ENCODE measurements at regions not wholly inside any gene's neighbourhood (a gene's known extent, or its start where the extent isn't known, plus 50 kb on each side); places are given as distances from the start of the nearest gene placed in this dataset.
"Not testable (repeated sequence)": the region's sequence is repeated elsewhere in the genome, so short reads cannot be mapped to it uniquely, and the experiment has no call there.

- DNase-seq (ENCODE audit: low read depth), result no peak
These were observed 90.1 kb upstream of the NEDD4L start for GRCh38 chr18:57953883-57954282.

- DNase-seq (ENCODE audit: low read depth), result no peak
These were observed 91.8 kb upstream of the NEDD4L start for GRCh38 chr18:57951999-57952774.

DNA sequence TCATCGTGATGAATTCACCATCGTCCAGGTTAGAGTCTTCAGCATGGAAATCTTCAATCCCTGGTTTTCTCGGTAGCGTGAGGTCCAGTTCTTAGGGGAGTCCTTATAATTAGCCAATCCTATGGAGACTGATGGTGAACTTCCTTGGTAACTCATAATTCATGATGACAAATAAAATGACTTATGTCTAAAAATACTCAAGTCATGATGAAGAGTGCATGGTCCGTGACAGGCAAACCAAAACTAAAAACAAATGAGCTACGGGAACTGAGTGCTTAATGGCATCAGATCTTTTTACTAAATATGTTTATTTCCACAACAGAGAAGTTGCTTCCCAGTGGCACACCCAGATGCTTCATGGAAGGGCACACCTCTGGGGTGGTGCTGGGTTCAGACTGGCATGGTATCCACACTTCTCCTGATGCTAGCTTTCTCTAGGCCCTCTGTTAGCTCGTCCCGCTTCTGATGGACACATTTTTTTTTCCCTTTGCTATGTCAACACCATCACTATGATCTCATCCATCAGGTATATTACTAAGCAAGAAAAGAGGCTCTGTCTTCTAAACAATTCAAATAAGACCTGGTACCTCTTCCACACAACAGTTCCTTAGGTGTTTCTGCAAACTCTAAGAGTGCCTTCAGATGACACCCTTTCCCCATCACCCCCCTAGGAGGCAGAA lies 92.8 kb upstream of the NEDD4L start:
- DNase-seq (ENCODE audit: low read depth), result no peak

DNA sequence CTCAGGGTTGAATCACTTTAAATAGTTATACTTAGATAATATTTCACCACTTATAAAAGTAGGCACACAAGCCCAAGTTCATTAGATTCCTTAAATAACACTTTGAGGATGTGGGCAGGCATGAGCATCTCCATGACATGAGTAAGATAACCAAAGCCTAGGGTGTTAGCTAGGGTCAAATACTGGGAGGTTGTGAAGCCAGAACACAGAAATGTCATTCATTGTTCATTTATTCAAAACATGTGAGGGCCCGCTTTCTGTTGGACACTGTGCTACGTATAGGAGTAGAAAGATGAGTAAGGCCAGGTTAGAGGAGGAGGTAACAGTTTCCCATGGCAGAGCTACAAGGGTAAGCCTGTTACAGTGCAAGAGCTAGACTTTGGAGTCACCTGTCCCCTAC lies 93.5 kb upstream of the NEDD4L start:
- no peak for DNase-seq (ENCODE audit: low read depth)

GRCh38 chr18:57949335-57949734 lies 94.7 kb upstream of the NEDD4L start:
- DNase-seq (ENCODE audit: low read depth), result not testable (repeated sequence)

GRCh38 chr18:57947117-57947516 lies 96.9 kb upstream of the NEDD4L start:
- DNase-seq (ENCODE audit: low read depth), result no peak

DNA sequence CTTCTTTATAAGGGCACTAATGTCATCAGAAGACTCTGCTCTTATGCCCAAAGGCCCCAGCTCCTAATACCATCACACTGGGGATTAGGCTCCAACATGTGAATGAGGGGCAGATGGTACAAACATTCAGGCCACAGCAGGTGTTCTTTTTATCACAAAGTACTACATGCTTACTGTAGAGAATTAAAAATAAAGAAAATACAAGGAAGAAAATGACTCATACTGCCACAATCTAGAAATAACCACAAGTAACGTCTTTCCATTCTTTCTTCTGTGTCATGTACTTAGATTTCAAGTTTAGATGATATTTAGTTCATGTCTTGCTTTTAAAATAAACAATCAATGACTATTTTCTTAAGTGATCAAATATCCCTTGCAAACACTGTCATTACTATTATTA lies 100.3 kb upstream of the NEDD4L start:
- DNase-seq (ENCODE audit: low read depth), result no peak

DNA sequence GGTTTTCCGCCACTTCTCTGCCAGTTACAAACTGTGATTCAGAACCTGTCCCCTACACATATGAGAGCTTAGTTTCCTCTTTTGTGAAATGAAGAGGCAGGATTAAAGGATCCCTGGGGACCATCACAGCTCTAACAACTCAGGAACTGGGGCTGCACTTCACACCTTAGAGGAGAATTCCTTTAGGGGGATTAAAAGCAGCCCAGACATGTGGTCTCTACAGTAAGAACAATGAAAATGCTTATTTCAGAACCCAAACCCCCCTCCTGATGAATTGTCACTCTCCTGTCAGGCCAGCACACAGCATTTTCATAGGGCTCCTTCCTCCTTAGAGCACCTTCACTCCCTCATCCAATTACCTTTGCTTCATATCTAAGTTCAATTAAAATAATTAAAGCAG lies 101.5 kb upstream of the NEDD4L start:
- no peak for DNase-seq (ENCODE audit: low read depth)

DNA sequence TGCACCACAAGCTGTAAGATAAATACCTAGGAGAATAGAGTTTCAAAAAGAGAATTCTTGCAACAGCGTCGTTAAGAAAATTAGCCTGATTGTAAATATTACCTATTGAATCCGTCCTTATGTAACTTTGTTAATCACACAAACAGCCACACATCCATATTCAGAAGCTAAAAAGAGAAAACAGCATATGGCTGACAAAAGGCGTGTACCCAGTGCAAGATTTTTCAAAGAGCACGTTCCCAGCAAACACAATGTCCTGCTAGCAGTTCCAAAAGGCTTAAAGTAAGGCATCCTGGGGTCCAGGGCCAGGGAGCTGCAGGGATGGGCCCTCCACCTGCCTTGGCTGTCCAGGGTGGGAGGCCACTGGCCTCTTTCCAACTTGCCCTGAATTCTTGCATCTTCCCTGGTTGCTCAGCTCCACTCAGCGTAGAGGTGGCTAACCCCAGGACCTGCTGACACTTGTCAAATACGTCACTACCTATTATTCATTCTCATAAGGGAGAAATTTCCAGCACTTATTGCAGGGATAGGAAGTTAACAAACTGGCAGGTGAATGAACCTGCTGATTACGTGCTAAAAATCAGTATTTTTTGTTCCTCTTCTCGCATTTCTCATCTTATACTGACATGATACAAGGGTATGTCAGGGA lies 102.1 kb upstream of the NEDD4L start:
- DNase-seq (ENCODE audit: low read depth), result no peak

- no peak for DNase-seq (ENCODE audit: low read depth)
These were observed 103.8 kb upstream of the NEDD4L start for GRCh38 chr18:57940166-57940660.

DNA sequence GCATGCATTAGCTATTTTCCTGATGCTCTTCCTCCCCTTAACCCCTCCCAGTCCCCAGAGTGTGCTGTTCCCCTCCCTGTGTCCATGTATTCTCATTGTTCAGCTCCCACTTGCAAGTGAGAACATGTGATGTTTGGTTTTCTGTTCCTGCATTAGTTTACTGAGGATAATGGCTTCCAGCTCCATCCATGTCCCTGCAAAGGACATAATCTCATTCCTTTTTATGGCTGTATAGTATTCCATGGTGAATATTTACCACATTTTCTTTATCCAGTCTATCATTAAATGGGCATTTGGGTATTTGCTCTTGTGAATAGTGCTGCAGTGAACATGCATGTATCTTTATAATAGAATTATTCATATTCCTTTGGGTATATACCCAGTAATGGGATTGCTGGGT lies 109.7 kb upstream of the NEDD4L start:
- DNase-seq (ENCODE audit: low read depth), result not testable (repeated sequence)

GRCh38 chr18:57931038-57931437 lies 113.0 kb upstream of the NEDD4L start:
- no peak for DNase-seq (ENCODE audit: low read depth)

- DNase-seq (ENCODE audit: low read depth), result no peak
These were observed 113.5 kb upstream of the NEDD4L start for GRCh38 chr18:57930476-57930875.

DNA sequence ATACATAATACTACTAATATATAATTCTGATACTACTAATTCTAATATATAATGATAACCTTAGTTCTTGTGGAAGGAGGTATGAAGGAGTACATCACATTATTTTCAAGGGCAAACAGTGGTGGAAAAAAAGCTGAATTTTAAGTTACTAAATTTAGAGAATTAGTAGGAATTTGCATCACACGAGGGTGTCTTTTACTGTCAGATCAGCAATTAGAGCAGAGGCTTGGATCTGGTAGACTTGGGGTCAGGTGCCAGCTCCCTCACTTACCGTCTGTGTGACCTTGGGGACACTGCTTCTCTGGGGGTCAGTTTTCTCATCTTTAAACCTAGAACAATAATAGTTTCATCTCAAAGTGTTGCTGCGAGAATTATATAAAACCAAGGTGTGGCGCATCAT lies 114.1 kb upstream of the NEDD4L start:
- no peak for DNase-seq (ENCODE audit: low read depth)

DNA sequence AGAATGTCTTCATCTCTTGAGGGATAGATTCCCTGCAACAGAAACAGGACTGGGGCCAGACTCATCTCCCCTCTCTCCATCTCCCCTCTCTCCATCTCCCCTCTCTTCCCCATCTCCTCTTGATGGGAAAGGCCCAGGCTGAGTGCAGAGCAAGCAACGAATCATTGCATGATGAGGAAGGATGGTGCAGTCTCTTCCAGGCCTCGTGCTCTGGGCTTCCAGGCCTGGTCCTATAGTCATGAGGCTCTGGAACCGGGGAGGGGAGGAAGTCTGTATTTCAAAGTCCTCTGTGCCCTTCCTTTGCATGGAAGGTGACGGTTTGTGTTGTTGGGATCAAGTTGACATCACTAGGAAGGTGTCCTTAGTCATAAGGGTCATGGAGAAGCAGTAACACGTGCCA lies 115.6 kb upstream of the NEDD4L start:
- no peak for DNase-seq (ENCODE audit: low read depth)

GRCh38 chr18:57927511-57927910 lies 116.5 kb upstream of the NEDD4L start:
- no peak for DNase-seq (ENCODE audit: low read depth)

DNA sequence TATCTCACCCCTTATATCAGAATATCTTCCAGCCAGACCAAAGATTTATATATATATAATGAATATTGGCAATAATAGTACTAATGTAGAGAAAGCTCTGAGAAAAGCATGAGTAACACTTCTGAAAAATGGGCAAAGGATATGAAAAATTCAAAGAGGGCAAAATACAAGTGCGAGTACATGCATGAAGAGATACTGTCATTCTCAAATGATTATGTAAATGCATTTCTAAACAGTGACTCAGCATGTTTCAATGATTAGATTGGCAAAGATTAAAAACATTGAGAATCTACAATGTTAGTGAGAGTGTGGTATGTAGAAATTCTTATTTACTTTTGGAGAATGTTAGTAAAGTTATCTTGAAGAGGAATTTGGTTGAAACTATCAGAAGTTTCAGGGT lies 118.3 kb upstream of the NEDD4L start:
- DNase-seq (ENCODE audit: low read depth), result no peak

GRCh38 chr18:57923611-57924010 lies 120.4 kb upstream of the NEDD4L start:
- DNase-seq (ENCODE audit: low read depth), result no peak

DNA sequence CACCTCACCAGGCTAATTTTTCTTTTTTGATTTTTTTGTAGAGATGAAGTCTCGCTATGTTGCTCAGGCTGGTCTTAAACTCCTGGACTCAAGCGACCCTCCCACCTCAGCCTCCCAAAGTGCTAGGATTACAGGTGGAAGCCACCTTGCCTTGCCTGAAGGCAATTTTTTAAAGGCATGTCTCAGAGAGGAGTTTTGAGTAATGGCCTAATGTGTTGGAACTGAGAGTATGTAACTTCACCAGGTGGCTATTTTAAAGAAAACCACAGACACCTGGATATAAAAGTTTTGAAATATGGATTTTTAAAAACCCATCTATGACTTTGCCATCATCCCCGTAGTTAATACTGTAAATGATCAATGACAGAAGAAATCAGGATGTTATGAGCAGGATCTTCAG lies 119.8 kb upstream of the ATP8B1 start:
- no peak for DNase-seq (ENCODE audit: low read depth)

DNA sequence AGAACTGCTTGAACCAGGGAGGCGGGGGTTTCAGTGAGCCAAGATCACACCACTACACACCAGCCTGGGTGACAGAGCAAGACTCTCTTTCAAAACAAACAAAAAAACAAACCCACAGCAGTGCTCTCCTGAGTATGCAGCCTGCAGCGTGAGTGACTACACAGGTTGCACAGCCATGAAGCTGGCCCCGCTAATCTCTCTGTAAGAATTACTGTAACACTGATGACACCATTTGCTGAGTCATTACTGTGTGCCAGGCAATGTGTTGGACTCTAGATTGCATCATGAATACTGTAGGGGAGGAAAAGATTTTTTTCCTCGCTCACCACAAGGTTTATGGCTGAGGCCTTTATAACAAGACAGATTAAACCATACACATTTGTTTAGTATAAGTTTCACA lies 118.6 kb upstream of the ATP8B1 start:
- no peak for DNase-seq (ENCODE audit: low read depth)

DNA sequence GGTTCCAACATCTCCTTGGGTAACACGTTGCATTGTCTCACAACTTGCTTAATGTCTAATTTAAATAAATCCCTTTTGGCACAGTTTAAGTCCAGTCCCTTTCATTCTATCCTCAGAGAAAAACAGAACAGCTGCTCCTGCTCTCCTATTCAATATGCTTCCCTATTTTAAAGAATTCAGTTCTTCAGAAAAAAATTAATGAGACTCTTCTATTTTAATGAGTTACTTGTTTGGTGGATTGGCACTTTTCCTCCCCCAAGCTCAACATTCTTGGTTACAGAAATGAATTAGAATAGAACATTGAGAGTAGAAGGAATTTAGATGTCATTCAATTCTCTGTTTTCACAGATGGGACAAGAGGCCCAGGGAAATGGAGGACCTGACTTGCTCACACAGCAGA lies 116.9 kb upstream of the ATP8B1 start:
- no peak for DNase-seq (ENCODE audit: low read depth)

- no peak for DNase-seq (ENCODE audit: low read depth)
These were observed 115.5 kb upstream of the ATP8B1 start for GRCh38 chr18:57918601-57919000.

- DNase-seq (ENCODE audit: low read depth), result no peak
These were observed 113.6 kb upstream of the ATP8B1 start for GRCh38 chr18:57916684-57917083.

Measured in stimulated activated CD4-positive, alpha-beta T cell treated with anti-CD3 and anti-CD28 coated beads, Interleukin-2, amount 100 ng/mL, for 4 hours (primary cell).